Stimulated activated CD8-positive, alpha-beta memory T cell treated with anti-CD3 and anti-CD28 coated beads, Interleukin-12 subunit alpha, Interleukin-12 subunit beta, amount 100 ng/mL, for 1 hour (primary cell): ENCODE measurements at regions not wholly inside any gene's neighbourhood (a gene's known extent, or its start where the extent isn't known, plus 50 kb on each side); places are given as distances from the start of the nearest gene placed in this dataset.

ENCODE experiments used
- DNase-seq: peaks from one replicate; pipeline ENCODE4 v3.0.0-alpha.2; 2020; ENCODE audit warnings: low read depth

DNA sequence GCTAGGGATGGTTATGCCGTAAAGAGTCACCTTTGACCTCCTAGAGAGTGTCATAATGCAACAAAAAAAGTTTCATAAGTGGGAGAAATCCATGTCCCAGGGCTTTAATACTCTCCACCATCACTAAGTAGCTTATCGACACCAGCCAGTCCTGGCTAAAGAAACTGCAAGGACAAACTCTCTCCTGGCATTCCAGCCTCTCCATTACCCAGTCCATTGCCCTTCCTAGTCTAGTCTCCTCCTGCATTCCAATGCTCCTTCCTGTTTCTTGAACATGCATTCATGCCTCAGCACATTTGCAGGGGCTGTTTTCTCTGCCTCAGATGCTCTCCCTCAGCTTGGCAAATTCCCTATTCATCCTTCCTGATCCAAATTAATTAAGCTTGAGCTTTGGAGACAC lies 364.1 kb downstream of the BRINP1 start:
- no peak for DNase-seq

DNA sequence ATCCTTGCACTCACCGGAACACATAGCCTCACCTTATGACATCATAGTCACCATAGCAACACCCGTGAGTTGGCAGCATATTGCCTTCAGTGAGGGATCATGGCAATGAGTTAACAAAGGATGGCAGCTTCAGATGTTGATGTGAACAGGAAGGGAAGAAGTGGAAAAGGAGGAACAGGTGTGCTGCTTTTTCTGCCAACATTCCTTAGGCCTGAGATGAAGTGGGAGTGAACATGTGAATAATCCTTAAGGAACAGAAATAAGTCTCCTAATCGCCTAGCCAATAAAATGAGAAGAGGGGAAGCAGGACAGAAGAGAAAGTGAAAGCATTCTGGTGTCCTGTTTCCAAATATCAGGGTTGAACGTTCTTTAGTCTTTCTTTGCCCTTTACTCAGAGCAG lies 360.0 kb downstream of the BRINP1 start:
- DNase-seq = no peak

- DNase-seq = no peak
Measured at GRCh38 chr9:119020284-119020683, 349.0 kb downstream of the BRINP1 start.

- DNase-seq = no peak
Measured at GRCh38 chr9:119020730-119021333, 348.4 kb downstream of the BRINP1 start.

DNA sequence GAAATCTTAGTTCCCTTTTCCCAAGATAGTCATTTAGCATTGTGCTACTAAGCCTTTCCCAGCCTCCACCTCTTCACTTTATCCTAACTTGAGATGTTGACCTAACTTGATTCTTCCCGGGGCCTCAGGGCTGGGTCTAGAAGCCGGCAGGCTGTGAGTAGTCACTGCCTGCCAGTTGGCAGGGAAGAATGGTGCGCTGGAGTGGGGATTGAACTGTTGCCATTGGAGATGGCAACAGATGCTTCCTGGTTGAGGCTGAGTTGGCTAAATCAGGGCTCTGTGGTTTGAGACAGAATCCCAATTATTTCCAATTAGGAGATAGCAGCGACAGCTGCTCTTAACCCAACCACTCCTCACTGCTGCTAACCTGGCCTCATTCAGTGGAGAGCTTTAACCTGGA lies 343.1 kb downstream of the BRINP1 start:
- no peak for DNase-seq

DNA sequence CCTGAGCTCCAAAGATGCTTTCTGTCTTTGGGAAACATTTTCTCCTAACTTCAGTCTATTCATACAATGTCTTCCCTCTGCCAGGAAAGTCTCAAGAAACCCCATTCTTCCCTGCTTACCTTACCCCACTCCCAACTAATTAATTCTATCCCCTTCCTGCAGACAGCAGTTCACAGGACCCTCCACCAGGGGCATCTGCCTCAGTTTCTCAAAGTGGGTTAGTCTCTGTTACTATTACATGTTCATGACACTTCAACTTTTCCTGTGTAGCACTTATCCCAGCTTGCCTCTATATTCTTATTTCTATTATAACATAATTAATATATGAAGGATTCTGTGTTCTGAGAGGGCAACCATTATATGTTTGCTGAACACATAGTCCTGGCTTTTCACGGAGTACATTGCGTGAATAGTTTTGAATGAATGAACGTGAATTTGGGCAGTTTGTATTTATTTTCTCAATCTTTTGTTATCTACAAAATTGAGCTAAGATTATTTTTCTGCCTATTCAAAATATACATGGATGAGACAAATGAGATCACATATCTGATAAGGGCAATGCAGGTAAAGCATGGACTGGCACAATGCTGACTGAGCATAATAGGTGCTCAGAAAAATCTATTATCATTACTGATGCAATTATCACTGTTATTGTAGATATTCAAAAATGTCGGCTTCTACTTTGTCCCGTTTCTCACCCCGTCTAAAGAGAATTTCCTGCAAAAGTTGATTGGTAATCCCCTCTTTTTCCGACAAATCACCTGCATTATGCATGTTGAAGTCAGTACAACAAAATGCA lies 341.1 kb downstream of the BRINP1 start:
- DNase-seq = no peak

- DNase-seq = no peak
Measured at GRCh38 chr9:119029886-119030285, 339.3 kb downstream of the BRINP1 start.

DNA sequence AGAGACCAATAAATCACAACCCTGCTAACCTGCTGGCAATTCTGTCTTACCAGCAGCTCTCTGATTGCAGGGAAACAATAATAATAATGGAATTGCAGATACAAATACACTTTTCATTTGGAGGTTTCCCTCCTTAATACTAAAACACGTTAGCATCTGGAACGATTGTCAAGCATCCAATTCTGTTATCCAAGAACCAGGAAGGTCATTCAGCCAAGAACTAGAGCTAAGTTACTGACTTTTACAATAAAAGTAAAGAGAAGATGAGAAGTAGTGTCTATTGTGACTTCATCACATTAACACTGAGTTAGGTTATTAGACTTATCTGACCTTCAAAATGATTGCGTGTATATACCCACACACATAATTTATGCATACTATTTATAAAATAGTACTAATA lies 335.6 kb downstream of the BRINP1 start:
- DNase-seq = no peak

DNA sequence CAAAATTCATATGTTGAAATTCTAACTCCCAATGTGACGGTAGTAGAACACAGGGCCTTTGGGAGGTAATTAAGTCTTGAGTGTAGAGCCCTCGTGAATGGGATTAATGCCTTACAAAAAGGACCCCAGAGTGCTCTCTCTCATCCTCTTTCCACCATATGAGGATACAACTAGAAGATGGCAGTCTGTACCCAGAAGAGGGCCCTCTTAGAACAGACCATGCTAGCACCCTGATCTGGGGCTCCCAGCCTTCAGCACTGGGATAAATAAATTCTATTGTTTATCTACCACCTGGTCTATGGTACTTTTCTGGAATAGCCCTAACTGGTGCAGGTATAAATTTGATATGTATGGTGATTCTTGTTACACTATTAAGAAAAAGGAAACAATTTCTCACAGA lies 332.3 kb downstream of the BRINP1 start:
- no peak for DNase-seq

GRCh38 chr9:119043996-119044395 lies 325.2 kb downstream of the BRINP1 start:
- no peak for DNase-seq

DNA sequence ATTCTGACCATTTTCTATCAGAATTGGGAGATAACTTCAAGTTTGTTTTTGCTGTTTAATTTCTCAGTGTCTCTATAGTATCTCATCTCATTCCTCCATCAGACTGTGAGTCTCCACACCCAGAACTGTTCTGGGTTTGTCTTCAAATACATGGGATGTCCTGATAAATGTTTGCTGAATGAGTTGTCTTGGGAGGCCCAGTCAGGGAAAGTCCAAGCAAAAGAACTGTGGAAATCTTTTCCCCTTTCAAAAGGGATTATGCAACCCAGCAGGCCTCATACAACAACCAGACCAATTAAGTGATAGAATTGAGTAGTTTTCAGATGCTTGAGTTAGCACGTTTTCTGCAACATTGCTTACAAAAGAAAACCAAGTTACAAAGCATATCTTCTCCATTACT lies 324.4 kb downstream of the BRINP1 start:
- no peak for DNase-seq

GRCh38 chr9:119047513-119048307 lies 321.5 kb downstream of the BRINP1 start:
- DNase-seq = no peak

GRCh38 chr9:119050281-119050680 lies 319.0 kb downstream of the BRINP1 start:
- DNase-seq = no peak

- no peak for DNase-seq
Measured at GRCh38 chr9:119052339-119053030, 316.8 kb downstream of the BRINP1 start.

DNA sequence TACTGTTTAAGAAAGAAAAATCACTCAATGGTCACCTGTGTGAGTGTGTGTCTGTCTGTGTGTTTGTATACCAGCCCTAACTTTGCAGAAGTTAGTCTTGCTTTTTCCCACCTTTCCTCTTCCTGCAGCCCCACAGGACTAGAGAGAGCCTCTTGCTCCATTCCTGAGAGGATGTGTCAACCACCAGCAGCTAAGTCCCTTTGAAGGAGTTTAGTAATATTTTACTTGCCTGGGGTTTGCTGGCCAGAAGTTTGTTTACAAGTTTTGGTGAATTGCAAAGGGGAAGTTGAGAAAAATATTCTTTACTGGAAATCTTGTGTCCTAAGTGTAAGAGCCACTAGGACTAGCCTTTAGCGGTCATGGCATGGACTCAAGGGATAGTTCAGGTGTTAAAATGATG lies 316.2 kb downstream of the BRINP1 start:
- DNase-seq = no peak

DNA sequence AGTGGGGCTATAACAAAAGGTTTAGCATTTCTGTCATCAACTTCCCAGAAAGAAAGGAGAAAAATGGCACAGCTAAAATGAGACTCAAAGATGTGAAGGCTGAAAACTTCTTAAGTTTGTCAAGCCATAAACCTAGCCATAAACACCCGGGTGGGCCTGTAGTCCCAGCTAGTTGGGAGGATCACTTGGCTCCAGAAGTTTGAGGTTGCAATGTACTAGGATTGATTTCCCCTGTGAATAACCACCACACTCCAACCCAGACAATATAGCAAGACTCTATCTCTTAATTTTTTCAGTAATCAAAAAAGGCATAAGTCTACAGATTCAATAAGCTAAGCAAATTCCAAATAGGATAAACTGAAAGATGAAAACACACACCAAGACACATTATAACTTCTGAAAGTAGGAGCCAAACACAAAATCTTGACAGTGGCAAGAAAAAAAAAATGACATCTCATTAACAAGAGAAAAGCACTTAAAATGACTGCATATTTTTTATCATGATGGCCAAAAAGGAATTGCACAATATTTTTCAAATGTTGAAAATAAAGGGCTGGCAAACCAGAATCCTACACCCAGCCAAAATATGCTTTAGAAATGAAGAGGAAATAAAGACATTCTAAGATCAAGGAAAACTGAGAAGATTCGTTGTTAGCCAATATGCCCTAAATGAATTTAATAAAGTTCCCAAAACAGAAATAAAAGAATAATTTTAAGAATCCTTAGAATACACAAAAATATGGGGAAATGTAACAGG lies 308.4 kb downstream of the BRINP1 start:
- DNase-seq = no peak

DNA sequence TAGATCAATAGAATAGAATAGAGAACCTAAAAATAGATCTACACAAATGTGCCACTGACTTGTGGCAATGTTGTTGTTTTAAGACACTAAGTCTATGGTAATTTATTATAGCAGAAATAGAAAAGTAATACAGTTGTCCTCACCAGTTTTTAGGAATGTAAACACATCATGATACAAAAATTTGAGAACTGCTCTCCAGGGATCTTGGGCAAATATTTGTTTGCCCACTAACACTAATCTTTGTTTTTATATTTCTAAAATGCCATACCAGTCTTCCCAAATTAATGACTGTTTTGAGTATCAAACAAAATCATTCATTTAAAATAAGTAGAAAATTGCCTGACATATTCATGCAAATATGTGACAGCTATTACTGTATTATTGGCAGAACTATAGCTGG lies 297.6 kb downstream of the BRINP1 start:
- no peak for DNase-seq

DNA sequence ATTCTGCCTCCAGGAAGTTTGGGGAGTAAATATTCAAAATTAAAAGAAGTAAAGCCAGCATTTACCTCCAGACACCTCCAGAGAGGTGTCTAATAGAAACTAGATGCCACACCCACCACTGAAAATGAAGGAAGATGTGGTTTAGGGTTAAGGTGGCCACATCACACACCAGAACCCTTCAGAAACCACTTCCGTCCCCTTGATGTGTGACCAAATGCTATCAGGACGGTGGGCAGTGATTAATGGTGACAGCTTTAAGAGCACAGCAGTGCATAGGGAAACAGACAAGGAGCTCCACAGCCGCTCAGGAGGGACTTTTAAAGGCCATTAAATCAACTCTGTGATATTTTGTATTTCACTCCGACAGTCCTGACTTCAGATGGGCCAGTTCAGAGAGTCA lies 295.2 kb downstream of the BRINP1 start:
- no peak for DNase-seq

GRCh38 chr9:119078015-119078414 lies 291.2 kb downstream of the BRINP1 start:
- DNase-seq = no peak

- no peak for DNase-seq
Measured at GRCh38 chr9:119083673-119084072, 285.6 kb downstream of the BRINP1 start.

GRCh38 chr9:119086590-119086989 lies 282.6 kb downstream of the BRINP1 start:
- DNase-seq = no peak
